Left kidney (tissue), 1 donor: ENCODE measurements at regions not wholly inside any gene's neighbourhood (a gene's known extent, or its start where the extent isn't known, plus 50 kb on each side); places are given as distances from the start of the nearest gene placed in this dataset.

Source experiments
- DNase-seq: peaks from one replicate; pipeline ENCODE4 v3.0.0-alpha.2; 2013

DNA sequence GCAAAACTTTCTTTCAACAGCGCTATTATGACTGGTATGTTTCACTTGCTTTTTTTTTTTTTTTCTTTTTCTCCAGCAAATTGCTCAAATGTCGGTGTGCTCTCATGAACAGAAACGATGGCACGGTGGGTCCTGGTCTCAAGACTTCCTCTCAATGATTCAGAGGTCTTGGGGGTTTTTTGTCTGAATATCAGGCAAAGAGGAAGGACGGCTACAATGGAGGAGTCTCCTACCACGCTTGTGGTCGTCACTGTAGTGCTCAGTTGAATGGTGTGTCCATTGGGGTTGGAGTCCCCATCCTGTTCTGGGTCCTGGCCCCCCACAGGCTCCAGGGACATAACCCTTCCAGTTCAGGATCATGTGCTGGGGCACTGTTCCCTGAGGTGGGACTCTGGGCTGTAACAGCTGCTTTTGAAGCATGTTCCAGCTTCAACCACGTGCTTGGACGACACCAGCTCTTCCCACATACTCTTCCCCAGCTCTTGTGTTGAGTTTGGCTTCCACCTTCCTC, 266.7 kb upstream of the KLF6 start:
- DNase-seq, result no peak

DNA sequence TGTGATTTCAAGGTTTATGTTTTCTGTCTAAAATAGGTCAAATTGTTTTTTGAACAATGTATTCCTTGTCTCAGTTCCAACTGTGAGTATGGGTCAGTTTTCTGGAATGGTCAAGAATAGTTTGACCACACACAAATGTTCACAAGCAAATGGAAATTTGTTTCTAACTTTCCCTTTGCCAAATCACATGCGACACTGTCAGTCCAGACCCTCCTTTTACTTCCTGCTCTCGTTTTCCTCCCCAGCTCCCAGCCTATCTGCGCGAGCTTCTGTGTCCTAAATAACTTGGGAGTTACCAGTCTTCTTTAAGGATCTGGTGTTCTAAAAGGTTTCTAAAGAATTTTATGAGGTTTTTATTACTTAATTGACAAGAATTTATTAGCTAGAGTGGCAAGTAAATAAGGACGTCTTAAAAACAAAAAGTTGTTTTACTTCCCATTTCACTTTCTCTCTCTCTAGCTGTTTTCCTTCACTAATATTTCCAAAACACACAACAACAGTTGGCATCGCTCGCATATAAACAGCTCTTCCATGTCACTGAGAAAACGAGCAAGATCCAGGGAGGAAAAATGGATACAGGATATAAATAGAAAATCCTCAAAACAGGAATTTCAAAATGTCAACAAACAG, 266.1 kb upstream of the KLF6 start:
- DNase-seq, result peak; percentile 63

DNA sequence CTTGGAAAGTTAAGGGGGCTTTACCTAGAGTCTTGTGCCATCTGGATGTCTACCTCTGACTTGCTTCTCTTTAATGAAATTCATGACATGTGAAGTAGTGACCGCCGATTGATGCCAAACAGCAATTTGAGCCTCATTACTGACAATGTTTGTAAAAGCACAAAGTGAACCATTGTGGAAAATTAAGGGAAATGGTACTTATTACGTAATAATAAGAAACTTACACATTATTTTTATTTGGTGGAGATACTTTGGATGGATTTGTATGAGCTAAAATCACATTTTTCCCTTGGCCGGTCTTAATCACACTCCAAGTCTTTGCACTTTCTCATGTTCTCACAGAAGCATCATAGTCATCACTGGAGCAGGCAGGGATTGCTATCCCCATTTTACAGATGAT, 265.1 kb upstream of the KLF6 start:
- no peak for DNase-seq

DNA sequence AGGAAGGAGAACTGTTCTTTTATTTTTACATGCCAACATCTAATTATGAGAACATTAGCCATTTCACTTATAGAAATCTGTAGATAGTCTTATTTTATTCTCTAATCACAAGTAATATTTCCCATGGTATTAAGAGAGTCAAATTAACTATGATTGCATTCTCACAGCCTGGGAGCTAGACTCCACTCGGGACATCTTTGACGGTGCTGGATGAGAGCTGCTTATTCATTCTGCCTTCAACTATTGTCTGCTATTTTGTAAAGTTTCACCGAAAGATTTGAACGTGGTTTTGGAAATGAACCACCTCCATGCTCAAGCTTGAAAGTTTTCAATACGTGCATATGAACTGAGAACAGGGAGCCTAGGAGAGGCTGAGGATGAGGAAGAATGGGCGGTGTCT, 264.3 kb upstream of the KLF6 start:
- no peak for DNase-seq

DNA sequence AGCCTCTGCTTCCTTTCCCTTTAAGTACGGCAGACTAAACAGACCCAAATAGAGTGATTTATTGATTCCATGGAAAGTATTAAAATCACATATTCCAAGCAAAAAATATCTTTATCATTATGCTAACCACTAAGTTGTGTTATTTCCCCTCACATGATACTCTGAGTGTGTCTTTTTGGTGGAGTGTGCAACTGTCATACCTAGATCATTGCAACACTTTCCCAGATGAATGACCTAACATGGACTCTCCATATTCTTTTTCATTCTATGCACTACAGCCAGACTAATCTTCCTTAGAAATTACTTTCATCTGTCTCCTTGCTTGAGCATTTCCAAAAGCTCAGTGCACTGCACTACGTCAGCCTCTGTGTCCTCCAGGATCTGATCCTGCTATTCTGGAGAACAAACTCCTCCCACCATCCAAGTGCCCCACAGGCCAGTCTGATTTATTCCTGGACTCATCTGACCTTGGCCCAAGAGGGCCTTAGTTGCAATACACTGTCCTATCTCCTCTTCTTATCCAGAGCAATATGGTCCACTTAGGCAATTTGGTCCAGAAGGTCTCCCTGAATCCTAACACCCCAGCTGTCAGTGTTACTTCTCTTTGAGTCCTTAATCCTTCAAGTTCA, 263.3 kb upstream of the KLF6 start:
- no peak for DNase-seq

DNA sequence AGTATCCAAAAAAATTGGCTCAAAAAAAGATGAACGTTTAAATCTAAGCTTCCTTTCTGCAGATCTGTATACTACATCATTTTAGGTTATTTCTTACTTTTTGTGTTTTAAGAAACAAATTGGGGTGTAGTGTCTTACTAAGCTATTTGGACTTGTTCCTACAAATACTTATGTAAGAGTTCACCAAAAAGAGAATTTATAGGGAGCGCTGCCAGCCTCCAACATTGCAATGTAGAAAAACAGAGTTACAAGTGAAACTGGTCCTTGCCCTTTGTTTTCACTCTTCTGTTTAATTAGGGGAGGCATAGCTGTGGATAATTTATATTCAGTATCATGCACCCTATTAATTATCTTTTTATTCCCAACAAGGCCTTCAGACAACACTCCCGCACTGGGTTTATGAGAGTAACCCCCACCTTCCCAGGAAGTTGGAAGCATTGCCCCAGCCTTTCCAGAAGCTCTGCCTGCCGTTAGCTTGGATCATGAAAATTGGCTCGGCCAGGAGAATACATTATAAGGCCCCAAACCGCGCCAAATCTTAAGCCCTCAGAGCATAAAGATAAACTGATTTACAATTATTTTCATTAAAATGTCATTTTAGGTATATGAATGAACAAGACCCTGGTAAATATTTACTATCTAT, 261.8 kb upstream of the KLF6 start:
- DNase-seq, result no peak

DNA sequence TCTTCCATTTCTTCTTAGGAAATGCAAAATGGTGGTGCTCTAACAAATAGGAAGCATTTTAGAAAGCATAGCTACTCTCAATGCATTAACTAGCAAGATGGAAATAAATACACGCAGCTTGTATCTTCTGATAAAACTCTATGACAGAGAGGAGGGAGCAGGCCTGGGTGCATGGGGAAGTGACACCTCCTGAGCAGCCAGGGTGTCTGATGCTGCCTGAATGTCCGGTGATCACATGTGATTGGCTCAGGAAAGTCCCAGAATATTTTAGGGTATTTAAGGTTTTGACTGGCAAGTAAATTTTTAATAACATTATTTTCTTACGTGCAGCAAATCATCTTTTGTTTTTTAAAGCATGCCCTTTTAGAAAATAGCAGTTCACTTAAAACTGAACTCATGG, 261.0 kb upstream of the KLF6 start:
- no peak for DNase-seq

DNA sequence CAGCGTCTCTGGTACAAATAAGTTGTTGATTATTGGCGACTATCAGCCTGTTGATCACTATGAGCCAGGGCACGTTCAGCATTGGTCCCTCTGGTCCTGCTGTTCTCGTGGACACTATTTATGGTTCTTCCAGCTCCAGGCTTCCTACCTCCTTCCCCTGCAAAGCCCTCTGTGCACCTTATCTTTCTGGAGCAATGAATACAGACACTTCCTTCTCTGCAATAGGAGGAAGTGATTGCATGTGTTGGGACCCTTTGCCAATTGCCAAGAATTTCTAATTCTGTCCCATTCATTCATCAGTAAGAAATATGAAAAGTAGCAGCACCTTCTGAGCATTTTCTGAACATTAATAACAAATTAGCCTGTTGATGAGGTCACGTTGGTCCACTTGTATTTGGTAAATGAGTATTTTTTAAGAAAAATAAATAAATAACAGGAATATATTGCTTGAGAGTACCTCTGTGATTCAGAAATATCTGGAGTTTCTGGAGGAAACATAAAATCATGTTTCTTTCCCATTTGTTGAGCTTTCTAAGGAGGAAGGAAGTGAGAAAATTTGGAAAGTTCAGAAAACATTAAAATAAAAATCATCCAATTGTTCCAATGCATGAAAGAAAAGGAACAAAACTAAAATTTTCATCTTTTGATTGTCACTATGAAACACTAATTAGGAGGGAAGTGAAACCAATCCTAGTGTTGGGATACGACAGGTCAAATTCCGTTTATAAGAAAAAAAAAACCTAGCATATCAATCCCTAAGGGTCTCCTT, 259.1 kb upstream of the KLF6 start:
- no peak for DNase-seq

DNA sequence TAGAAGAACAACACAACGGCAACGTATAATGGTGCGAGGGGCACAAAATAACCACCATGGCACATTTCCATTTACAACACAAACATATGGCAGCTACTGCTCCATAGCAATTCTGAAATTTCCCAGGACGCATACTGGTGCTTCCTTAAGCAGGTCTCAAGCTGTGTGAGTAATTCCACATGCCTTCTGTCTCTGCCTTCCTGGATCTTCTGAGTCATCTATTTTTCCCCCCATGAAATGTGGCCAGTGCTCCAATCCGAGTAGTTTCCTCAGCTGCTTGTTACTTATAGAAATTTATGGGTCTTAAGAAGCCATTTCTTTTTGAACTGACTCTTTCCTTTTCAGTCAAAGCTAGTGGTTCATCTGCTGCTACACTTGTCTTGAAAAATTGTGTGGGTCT, 256.6 kb upstream of the KLF6 start:
- DNase-seq, result no peak

DNA sequence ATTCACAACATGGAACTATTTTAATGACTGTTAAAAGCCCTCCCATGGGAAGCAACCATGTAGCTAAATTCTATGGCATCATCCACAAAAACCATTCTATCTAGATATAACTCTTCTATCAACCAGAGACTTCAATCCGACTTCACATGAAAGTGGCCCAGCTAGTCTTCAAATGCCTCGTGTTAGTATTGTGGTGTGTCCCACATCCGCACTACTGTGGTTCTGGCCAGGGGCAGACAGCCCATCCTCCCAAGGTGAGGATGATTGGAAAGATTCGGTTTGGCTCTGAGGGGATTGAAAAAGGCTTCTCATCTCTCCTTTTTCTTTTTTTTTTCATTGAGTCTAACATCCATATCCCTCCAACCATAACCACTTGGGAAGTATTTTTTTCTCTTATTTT, 253.0 kb upstream of the KLF6 start:
- no peak for DNase-seq

DNA sequence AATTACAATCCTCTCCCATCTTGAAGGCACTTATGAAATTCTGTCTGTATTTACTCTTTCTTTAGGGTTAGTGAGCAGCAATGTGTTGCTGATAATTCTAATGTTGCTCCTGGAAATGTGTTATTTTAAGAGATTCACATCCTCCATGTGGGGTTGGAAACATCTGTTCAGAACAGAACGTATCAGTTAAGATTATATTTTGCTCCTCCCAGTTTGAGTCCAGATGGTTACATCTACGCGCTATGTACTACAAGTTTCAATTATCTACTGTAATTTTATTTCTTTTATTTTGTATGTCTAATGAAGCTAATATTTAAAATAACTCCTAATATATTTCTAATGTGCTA, 250.6 kb upstream of the KLF6 start:
- no peak for DNase-seq

DNA sequence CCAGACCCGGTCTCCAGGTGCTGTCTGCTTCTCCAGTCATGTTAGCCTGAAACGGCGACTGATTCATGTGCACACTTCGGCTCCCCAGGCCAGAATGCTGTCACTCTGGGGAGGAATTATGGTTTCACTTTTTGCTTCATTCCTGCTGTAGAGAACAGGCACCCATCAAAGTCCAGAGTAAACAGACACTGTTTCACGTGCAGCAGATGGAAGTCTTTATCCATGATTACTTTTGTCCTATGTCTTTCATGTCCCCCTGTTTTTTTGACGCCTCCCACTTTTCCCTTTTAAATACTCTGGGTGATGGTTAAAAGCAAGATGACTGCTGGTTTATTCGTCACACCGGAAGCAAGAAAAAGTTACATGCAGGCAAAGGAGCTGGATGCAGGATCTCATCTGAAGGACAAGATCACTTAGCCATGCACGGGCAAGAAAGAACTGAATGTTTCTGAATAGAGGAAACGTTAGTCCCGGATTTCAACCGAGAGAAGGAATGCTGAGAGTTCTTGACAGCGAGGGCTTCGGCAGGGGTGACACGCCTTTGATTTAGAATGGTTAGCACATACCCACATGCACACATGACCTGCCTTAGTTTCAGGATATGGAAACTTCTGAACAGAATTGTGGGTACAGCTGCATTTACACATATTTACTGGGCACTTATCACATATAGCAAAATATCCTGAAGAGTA, 250.0 kb upstream of the KLF6 start:
- no peak for DNase-seq

DNA sequence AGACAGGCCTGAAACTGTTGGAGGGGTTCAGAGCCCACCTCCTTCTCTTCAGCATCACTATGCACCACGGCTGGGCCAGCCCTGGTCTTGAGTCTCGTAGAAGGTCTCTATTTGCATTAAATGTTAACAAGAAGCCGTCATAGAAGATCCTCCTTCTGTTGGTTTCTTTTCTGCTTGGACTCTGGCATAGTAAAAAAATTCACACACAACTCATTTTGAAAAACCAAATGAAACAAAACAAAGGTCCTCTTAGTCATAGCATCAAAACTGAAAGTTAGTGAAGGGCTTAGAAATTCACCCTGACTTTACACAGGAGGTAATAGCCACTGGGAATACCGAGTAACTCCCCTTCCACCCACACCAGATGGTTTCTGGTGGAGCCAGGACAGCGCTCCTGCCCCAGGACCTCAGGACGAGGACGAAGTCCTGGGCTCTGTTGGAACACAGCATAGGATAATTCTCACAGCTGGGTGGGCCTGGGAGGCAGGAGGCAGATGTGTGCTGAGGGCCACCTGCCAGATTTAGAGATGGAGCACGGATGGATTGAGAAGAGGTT, 248.4 kb upstream of the KLF6 start:
- no peak for DNase-seq

DNA sequence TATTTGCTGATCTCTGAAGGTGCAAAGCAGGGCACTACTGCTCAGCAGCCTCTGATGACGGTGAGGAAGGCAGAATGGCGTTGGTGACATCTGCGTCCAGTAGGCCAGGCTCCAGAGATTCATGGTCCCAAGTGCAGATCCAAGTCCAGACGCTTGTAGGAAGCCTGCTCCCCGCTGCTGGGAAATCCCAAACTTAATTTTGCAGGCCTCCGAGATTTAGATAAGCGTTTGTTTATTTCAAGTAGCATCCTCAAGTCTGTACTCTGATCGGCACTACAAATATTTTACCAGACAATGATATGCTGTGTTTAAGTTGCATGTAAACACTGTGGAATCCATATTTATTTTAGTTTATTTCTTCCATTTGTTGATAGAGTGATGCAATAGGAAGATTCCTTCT, 244.9 kb upstream of the KLF6 start:
- no peak for DNase-seq

DNA sequence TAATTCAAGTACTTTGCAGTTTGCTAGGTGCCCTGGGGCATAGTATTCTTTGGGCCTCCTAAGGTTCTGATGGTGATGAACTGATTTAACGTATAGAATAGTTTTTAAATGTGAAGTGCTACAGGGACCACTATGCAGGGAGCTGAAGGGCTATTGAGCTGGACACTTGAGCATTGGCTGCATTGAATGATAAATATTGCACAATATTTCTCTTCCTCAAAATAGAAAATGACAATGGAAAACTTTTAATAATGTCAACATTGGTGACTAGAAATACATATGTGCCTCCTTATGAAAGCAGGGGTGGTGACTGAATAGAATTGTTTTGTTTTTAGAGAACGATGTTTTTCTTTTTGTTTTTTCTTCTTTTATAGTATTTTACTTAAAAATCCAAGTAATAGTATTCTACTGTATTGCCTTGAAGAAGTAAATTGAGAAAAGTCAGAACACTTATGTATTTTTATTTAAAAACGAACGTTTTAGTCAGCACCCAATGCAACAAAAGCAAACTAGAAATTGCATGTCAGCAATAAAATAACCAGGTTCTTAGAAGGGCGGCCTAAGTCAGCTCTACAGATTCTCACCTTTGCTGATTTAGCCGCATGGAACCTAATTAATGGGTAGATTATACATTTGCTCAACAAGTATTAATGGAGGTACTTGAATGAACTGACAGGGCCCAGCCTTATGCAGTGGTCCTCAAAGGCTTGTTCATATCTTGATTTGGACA, 244.0 kb upstream of the KLF6 start:
- DNase-seq, result no peak

DNA sequence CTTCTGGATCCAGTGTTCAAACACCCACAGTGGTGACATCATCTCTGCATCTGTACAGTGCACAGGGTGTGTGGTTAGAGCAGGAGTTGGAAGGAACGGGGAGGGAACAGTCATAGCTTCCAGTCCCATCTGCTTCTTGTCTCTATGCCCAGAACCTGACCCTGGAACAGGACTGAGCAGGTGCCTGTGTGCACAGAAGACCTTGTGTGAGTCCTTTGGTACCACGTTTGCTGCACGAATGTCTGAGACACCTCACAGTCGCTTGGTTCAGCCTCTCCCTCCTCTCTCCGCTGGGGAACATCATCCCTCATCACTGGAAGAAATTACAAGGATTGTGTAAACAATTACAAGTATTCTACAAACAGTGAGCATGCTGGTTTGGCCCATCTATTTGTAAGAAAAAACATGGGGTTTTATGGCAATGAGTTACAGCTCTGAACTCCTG, 243.0 kb upstream of the KLF6 start:
- DNase-seq, result no peak

DNA sequence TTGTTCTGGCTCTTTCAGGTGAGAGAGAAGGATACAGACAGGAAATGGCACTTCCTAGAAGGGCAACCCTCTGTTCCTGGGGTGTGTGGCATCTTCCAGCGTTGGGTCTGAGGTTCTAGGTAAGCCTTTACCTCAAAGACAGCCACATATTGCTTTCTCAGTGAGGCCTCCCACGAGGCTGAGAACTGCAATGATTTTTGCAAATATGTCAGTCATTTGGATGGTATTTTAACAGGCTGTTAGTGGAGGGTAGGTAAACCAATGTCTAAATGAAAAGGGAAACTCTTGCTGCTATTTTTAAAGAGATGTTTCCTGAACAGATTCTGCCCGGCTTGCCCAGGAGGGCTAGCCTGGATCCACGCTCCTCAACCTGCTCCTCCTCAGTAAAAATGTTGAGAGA, 240.3 kb upstream of the KLF6 start:
- no peak for DNase-seq

DNA sequence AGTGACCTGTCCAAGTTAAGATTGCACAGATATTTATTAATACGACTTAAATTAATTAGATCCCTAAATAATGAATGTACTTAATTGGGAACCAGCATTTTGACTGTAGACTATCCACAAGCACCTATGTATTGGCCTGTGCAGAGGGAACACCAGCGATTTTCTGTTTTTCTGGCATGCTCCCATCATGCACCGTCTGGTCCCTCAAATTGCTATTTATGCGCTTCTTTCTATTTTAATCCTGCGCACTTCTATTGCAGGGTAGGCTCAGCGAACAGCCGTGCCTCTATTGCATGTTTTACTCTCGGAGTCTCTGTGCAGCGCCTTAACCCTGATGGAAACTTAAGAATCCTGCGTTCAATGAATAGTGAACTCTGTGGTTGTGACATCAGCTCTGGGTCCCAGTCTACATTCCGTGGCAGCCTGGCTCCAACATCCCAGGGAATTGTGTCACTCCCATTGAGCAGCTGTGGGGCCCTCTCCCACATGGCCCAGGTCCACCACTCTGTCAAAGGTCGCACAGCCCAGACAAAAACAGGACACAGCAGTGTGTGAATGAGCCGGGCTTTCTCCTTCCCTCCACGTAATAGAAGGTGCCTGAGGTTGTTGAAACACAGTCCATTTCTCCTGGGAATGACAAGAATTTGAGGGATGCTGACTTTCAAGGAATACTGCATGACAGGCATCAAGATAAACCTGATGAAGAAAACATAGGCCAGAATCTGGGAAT, 239.7 kb upstream of the KLF6 start:
- DNase-seq, result no peak

DNA sequence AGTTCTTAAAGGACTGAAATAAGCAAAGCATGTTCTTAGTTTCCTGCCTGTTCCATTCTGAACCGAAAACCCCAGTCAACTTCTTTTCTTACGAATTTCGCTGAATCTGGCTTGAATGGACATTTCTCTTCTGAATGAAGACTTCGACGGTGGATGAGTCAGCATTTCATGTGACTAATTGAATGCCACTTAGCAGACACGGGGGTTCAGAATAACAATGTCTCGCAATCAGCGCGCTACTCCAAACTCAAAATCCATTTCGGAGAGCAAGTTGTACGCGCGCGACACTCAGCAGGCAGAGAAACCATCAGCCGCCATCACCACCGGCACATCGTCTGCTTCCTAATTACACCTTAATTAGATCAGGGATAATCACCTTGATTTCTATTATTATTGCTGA, 239.0 kb upstream of the KLF6 start:
- DNase-seq, result no peak

DNA sequence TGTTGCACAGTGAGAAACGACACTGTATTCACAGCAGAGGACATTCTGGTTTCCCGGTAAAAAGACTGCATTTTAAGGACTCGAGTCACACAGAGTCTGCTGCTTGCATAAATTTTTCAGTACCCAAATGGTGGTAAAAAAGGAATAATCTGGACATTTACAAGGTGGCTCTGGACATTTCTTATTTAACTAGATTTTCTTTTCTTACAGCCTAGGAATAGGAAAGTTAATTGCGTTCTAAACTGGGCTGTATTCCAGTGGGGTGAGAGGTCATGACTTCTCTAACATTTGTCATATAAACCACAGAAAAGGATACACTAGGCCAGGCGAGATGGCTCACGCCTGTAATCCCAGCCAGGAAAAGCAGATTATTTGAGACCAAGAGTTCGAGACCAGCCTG, 237.5 kb upstream of the KLF6 start:
- no peak for DNase-seq

DNA sequence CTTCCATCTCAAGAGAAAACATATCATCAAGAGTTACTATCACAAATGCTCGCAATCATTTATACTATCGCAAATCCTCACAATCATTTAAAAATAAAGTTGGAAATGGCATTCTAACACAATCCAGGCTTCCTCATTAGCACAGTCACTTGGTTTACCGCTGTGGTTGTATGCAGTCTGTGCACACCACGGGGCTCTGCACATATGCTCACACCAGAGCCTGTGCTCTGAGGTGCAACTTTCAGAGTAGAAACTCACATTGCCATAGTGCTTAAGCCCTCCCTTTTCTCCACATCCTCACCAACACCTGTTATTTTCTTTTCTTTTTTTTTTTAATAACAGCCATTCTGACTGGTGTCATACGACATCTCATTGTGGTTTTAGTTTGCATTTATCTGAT, 235.6 kb upstream of the KLF6 start:
- DNase-seq, result no peak
